HG03432 (cell line): ENCODE measurements at regions not wholly inside any gene's neighbourhood (a gene's known extent, or its start where the extent isn't known, plus 50 kb on each side); places are given as distances from the start of the nearest gene placed in this dataset.
"Not testable (repeated sequence)": the region's sequence is repeated elsewhere in the genome, so short reads cannot be mapped to it uniquely, and the experiment has no call there.

Experiments used
- ATAC-seq: cut with Tn5 transposase; IDR thresholded peaks from one replicate; pipeline ENCODE4 v1.9.1; 2021; ENCODE audit warnings: mild to moderate bottlenecking, moderate library complexity; ENCODE audit not compliant: unreplicated experiment

GRCh38 chr20:19833395-19833794 lies 75.3 kb downstream of the RIN2 start:
- ATAC-seq: no peak

GRCh38 chr20:19834287-19834686 lies 76.2 kb downstream of the RIN2 start:
- no peak for ATAC-seq

GRCh38 chr20:19834783-19835182 lies 76.7 kb downstream of the RIN2 start:
- no peak for ATAC-seq

- ATAC-seq: no peak
Observed at GRCh38 chr20:19835533-19836222, 77.6 kb downstream of the RIN2 start.

DNA sequence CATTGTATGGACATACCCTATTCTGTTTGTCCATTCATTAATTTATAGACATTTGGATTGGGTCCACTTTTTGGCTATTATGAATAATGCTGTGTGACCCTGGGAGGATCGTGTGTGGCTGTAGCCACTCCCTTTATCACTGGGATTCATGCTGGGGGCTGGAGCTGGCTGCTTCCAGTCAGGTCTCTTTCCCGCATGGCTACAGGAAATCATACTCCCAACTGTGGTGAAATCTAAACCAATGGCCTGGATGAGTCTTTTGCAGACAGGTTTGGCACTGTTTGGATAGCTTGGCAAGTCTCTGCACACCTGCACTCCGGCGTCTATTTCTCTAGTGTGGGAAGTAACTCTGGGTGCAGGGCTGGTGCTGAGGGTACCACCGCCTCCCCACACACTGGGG lies 80.4 kb downstream of the RIN2 start:
- no peak for ATAC-seq

DNA sequence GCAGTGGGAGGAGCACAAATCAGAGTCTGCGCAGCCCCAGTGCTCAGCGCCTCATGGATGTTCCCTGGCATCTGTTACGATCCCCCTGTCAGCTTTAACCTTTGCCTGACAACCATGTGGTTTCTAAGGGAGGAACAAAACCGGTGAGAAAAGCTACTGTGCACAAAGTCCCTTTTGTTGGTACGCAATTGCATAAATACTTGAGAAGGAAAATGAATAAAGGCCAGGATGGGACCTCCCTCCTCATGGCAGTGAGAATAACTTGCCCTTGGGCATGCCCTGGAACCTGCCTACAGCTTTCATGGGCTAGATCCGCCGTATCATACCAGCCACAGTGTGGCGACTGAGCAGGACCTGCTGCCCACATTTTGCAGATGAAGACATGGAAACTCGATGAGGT lies 81.0 kb downstream of the RIN2 start:
- no peak for ATAC-seq

DNA sequence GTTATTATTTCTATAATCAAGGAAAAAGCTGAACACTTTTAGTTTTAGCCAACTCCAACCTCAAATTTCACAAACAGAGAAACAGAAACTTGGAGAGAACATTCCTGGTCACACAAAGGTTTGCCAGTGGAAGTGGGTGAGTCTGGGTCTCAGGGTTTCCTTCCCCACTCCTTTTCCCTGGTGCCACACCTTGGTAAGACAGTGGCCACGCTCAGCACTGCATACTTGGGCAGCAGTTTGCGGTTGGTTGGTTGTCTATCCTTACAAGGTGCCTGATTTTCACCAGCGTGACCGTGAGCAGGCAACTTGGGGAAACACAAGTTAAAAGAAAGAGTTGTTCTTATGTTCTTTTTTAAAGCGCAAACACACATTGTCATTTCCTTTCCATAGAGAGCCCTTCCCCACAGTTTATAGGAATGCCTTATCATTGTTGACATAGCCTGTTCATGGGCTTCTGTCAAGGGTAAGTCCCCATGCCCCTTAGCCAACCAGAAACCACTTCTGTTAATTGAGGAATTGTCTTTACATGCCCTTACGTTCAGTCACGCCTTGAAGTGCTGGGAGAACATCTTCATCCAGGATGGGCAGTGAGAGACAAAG lies 82.2 kb downstream of the RIN2 start:
- ATAC-seq: no peak

- no peak for ATAC-seq
Observed at GRCh38 chr20:19841740-19842139, 83.7 kb downstream of the RIN2 start.

DNA sequence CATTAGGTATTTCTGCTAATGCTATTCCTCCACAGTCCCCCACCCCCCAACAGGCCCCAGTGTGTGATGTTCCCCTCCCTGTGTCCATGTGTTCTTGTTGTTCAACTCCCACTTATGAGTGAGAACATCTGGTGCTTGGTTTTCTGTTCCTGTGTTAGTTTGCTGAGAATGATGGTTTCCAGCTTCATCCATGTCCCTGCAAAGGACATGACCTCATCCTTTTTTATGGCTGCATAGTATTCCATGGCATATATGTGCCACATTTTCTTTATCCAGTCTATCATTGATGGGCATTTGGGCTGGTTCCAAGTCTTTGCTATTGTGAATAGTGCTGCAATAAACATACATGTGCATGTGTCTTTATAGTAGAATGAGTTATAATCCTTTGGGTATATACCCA lies 86.8 kb downstream of the RIN2 start:
- ATAC-seq: not testable (repeated sequence)

GRCh38 chr20:19847383-19847782 lies 89.3 kb downstream of the RIN2 start:
- no peak for ATAC-seq

DNA sequence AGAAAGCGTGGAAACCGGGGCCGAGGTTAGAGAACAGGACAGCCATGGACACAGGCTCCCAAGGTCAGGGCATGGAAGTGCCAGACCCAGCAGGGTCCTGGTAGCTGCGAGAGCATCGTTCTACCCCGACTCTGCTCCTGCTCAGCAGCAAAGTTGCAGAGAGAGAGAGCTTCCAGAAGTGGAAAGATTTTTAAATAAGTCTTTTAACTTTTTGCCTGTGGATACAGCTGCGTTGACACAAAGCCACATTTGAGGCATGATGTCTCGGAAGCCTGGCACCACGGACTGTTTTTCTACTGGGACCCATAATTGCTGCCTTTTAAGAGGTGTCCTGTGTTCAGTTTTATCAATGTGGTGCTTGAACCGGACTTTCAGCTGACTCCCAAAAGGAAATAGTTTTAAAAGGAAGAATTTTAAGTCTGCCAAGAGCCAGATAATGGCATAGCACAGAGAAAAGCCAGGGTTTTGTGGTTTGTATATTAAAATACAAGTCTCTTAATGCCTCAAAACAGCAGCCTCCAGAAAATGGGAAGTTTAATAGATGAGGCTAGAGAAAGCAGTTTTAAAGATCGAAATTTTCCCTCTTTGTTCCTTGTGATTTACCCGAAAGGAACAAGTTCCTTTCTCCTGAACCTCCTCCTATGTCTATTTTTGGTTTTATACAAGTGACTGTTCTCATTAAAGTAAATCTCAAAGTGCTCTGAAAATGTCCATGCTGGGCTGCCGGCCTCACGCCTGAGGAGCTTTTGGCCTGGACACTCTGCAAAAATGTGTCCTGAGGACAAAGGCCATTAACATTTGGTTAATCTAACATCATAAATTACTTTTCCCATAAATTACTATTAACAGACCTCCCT lies 91.5 kb downstream of the RIN2 start:
- no peak for ATAC-seq

DNA sequence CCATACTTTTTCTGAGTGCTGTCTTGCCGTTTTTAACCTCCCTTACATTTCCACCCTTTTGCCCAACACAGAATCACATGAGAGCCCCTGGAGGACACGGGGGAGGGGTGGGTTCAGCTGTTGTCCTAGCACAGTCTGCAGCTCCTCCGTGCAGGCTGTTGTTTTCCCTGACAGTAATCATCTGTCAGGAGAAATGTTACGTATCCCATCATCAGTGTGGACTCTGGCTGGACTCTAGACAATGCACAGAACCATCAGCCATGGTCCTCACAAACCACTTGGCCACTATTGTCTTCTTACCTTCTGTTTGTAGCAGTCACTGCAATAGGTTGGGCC lies 92.1 kb downstream of the RIN2 start:
- ATAC-seq: no peak

- ATAC-seq: no peak
Observed at GRCh38 chr20:19851861-19852260, 93.8 kb downstream of the RIN2 start.

- no peak for ATAC-seq
Observed at GRCh38 chr20:19855416-19855815, 97.4 kb downstream of the RIN2 start.

DNA sequence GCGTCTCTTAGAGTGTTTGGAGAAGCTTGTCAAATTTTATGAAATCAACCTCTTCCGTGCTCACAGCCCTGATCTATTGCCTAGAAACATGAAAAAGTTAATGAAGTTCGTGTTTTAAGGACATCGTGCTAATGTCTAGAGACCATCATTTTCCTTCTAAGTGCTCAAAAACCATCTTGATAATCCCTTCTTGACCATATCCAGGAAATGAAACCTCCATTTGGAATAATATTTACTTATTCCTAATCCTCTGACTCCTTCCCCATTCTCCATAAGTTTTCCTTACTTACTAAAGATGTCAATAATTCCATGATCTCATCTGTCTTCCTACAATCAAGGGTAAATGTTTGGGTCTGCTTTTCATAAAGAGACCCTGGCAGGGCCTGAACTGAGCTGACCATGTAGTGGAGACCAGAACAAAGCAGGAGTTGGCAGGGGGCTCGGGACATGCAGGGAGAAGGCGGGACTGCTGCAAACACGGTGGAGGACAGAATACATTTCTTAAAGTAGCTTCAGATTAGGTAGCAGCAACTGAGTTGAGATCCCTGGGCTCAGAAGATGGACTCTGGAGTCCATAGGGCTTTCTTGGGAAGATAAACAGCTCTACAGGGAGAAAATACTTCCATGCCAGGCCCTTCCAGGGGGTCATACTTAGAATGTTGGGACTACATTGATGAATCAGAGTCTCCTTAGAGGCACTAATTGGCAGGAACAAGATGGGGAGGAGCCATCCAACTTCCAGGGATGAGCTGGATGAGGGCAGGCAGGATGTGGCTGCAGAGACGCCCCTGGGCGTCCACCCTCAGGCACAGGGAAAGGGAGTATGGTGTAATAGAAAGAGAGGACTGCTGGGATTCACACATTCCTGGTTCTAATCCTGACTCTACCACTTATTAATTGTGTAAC lies 100.7 kb downstream of the RIN2 start:
- no peak for ATAC-seq

- ATAC-seq: no peak
Observed at GRCh38 chr20:19859444-19859843, 101.4 kb downstream of the RIN2 start.

- ATAC-seq: peak; percentile 47
Observed at GRCh38 chr20:19860737-19861136, 102.7 kb downstream of the RIN2 start.

DNA sequence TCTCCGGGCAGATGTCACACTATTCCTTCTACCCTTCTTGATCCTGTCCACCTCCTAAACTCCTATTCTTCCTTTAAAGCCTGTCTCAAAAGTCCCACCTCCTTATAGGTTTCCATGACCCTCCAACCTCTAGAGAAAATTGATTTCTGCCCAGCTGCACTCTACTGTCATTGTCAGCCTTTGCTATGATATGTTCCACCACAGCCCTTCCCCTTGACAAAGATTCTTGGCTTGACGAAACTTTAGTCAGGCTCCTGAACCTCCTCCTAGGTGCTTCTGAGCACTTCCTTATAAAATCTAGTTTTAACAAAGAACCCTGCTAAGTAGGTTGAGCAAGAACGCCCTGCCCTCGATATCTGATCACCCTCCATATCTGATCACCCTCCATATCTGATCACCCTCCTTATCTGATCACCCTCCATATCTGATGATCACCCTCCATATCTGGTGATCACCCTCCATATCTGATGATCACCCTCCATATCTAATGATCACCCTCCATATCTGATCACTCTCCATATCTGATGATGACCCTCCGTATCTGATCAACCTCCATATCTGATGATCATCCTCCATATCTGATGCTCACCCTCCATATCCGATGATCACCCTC lies 103.2 kb downstream of the RIN2 start:
- ATAC-seq: no peak

- ATAC-seq: no peak
Observed at GRCh38 chr20:19864130-19864529, 106.1 kb downstream of the RIN2 start.

DNA sequence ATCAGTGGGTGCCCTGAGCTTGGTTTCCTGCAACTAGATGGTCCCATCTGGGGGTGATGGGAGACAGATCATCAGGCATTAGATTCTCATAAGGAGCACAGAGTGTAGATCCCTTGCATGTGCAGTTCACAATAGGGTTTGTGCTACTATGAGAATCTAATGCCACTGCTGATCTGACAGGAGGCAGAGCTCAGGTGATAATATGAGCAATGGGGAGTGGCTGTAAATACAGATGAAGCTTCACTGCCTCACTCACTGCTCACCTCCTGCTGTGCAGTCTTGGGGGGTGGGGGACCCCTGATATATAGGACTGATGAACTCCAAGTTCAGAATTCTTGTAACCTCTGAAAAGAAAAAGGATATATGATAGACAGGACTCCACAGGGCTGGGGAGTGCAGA lies 108.0 kb downstream of the RIN2 start:
- ATAC-seq: no peak

DNA sequence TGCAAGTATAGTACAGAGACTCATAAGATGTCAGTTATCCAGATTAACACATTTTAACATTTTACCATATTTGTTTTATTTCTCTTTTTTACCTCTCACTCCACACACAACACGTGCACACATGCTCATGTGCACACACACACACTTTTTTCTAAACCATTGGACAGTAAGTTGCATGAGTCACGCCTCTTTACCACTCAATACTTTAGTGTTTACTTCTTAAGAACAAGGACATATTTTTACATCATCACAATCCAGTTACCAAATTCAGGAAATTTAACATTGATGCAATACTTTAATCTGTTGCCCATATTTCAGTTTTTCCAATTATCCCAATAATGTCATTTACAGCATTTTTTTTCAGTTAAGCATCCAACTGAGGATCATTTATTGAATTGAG lies 109.0 kb downstream of the RIN2 start:
- ATAC-seq: no peak
